LNCaP clone FGC (cell line): ENCODE measurements at regions not wholly inside any gene's neighbourhood (a gene's known extent, or its start where the extent isn't known, plus 50 kb on each side); places are given as distances from the start of the nearest gene placed in this dataset.

Experiments used
- DNase-seq: peaks from one replicate; pipeline ENCODE4 v3.0.0-alpha.2; 2011; ENCODE audit warnings: low read depth
- H3K4me3 ChIP-seq: 2 replicates; pipeline ENCODE4 v1.5.1; 2011; ENCODE audit warnings: mild to moderate bottlenecking, low read depth, low read length, control low read depth
- CTCF ChIP-seq: IDR thresholded peaks from 2 replicates; pipeline ENCODE4 v1.5.1; 2012; ENCODE audit warnings: mild to moderate bottlenecking; ENCODE audit not compliant: control insufficient read depth, insufficient read depth; ENCODE audit errors: extremely low read depth

DNA sequence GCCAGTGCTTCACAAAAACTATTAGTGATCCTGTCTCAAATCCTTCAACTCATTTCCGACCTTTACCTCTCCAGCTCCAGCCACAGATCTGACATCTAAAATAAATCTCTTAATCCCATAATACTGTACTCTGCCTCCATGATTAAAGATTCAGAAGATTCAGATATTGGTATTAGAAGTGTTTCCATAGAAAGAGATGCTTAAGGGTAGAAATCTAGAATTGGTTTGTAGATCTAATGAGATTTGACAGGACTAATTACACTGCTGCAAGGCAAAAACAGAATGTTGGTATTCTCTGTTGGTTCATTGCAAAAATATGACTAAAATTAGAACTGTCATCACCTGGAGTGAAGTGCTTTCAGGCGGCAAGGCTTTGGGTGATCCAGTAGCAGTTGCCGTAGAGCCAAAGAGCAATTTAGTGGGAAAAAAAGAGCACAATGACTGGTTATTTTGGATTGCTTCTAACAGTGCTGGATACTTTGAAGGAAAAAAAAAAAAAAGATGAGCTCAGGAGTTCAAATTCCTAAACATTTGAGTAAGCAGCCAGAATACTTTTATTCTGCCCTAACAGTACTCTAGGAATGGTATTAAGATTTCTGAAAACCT is 940.1 kb upstream of the SORCS1 start:
- no peak for DNase-seq
- no peak for TF ChIP-seq CTCF
- no peak overlapping the region for H3K4me3 ChIP-seq

- no peak for TF ChIP-seq CTCF
- DNase-seq, result no peak
- no peak overlapping the region for H3K4me3 ChIP-seq
These were observed 932.8 kb upstream of the SORCS1 start for GRCh38 chr10:108097258-108097657.

DNA sequence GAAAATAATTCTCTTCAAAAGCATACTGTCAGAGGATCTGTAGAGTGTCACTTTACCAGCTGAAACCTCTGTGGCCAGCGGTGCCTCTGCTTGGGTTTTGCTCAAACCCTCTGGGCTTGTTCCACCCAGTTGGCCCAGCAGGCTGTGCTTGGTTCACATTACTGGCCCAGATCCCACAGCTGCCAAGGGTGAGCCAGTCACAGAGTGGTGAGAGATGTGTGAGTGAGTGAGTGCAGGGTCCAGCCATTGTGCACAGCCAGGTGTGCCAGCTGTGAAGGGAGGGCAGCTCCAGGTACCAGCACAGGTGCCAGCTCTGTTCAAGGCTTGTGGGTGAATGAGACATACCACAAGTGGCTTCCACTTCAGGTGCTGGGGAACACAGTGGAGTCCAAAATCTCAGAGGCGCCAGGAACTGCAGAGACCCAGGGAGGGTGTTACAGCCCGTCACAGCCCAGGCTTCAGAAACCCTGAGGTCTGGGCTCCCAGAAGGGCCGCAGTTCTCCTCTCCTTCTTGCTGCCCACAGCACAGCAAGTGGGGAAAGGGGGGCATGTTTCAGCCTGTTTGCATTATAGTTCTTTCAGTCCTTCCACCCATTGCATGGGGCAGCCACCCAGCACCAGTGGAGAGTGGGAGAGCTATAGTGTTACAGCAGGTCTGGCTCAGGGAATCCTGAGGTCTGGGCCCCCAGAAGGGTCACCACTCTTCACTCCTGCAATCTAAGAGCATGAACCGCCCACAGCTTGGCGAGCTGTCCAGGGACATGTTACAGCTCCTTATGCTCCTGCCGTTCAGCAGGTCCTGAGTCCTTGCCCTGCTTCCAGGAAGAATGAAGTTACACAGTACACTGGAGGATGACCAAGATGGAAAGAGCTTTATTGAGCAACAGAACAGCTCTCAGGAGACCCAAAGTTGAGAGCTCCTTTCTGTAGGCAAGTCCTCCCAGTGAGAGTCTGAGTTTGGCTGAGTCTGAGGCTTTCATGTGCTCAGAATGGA is 931.7 kb upstream of the SORCS1 start:
- no peak overlapping the region for H3K4me3 ChIP-seq
- TF ChIP-seq CTCF, result no peak
- no peak for DNase-seq

DNA sequence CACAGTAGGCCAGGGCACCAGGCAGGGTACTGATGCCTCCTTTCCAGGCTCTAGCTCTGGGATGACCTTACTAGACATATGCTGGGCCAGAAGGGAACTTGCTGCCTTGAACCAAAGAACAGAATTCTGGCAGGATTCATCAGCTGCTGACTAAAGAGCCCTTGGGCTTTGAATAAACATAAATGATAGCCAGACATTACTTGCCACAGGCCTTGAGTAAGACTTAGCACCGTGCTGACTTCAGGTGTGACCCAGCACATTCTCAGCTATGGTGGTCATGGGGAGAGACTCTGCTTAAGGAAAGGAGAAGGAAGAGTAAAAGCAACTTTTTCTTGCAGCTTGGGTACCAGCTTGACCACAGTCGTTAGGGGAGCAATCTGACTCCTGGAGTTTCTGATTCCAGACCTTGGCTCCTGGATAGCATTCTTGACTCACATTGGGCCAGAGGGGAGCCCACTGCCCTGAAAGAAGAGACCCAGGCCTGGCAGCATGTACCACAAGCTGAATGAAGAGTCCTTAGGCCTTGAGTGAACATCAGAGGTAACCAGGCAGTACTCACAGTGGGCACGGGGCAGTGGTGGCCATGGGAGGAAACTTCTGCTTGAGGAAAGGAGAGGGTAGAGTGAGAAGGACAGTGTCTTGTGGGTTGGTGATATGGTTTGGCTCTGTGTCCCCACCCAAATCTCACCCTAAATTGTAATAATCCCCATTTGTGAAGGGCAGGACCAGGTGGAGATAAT is 926.1 kb upstream of the SORCS1 start:
- no peak for TF ChIP-seq CTCF
- H3K4me3 ChIP-seq, result no peak overlapping the region
- no peak for DNase-seq

DNA sequence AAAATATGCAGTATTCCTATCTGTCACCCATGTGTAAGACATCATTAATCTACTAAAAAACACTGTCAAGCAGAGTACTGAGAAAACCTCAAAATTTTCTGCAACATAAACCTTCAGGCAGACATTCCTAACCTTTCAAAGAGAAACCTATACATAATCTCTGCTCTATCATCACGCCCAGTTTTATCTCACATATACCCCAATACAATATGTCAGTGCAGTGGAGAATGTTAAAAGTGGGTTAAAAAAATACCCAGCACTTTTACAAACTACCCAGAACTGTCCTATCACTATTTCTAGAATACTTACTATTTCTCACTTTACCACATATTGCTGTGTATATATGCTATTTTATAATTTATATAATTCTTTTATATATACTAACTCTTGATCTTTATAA is 922.0 kb upstream of the SORCS1 start:
- TF ChIP-seq CTCF, result no peak
- no peak overlapping the region for H3K4me3 ChIP-seq
- no peak for DNase-seq

GRCh38 chr10:108082596-108082995 is 918.1 kb upstream of the SORCS1 start:
- TF ChIP-seq CTCF, result no peak
- no peak overlapping the region for H3K4me3 ChIP-seq
- no peak for DNase-seq
